OCI-LY1 (cell line): ENCODE measurements at regions not wholly inside any gene's neighbourhood (a gene's known extent, or its start where the extent isn't known, plus 50 kb on each side); places are given as distances from the start of the nearest gene placed in this dataset.

Experiments
- CTCF ChIP-seq: fragments of 200-600 bp; sonication (generic), shearing (Covaris generic); IDR thresholded peaks from 2 replicates; pipeline ENCODE4 v1.5.1; 2017; ENCODE audit warnings: mild to moderate bottlenecking, antibody characterized with exemption, low read length, moderate library complexity, mixed read lengths
- EZH2 ChIP-seq: fragments of 200-600 bp; sonication (generic), shearing (Covaris generic); IDR thresholded peaks from 2 replicates; pipeline ENCODE4 v1.8.0; 2017; ENCODE audit warnings: borderline replicate concordance, mixed run types, mild to moderate bottlenecking, antibody characterized with exemption, low read length, moderate library complexity, mixed read lengths

DNA sequence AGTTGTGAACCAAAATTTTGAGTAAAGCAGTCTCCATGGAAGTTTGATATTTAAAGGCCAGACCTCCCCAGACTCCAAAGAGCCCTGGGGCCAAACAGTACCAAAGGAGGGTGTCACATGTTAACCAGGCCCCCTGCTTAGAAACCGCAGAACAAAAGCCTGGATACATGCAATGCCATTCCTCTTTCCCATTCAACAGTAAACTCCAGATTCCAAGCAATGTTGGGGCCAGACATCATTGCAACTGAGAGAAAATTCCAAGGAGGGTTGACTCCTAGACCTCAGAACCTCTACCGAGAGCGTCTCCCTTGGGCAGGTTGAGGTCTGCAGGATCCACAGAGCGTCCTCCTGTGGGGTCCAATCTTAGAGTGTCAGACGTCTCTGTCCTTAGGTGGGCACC, 404.4 kb upstream of the SYT4 start:
- TF ChIP-seq CTCF (no peak), EZH2 (no peak)
